Endothelial cell of umbilical vein (primary cell): ENCODE measurements at regions not wholly inside any gene's neighbourhood (a gene's known extent, or its start where the extent isn't known, plus 50 kb on each side); places are given as distances from the start of the nearest gene placed in this dataset.

ENCODE experiments used
- BruUV-seq: library from RNA; stranded (reverse); fragments of 400-500 nt; replicated peaks from 2 replicates; lab custom pipeline; 2021; lab: Mats Ljungman, UMichigan
- CTCF ChIA-PET: fragments of 300-600, 350-600 bp; sonication (Branson Sonifier 250); formaldehyde crosslinking; loops from one replicate; lab custom pipeline; 2021; ENCODE audit warnings: antibody characterized with exemption, inconsistent platforms; lab: Charles Lee
- POLR2A ChIA-PET: fragments of 300-600, 350-600 bp; sonication (Branson Sonifier 250); formaldehyde crosslinking; loops from one replicate; lab custom pipeline; 2021; ENCODE audit warnings: antibody characterized with exemption, inconsistent platforms; lab: Charles Lee
- DNase-seq: peaks from one replicate; pipeline ENCODE4 v3.0.0-alpha.2; 2011; ENCODE audit warnings: low read depth, low spot score
- FAIRE-seq: peaks from 2 replicates; lab custom pipeline; 2011; peaks lifted over from hg19 to GRCh38; lab: Jason Lieb, UNC
- H2AFZ ChIP-seq: 2 replicates; pipeline ENCODE4 v1.6.0; 2012; ENCODE audit warnings: low read depth, low read length, control low read depth, inconsistent platforms
- H3K27ac ChIP-seq: 2 replicates; pipeline ENCODE4 v1.5.1; 2011; ENCODE audit warnings: low read depth, mild to moderate bottlenecking, control low read depth, low read length, moderate library complexity; ENCODE audit not compliant: insufficient read depth
- H3K27me3 ChIP-seq, 2 experiments: 2 replicates each; pipeline versions ENCODE4 v1.6.0 to v1.6.1; 2011; ENCODE audit warnings: low read length in 2 of 2, mixed read lengths in 1 of 2; ENCODE audit not compliant: control insufficient read depth in 2 of 2, insufficient read depth in 2 of 2
- H3K36me3 ChIP-seq, 2 experiments: 2 replicates in 1 of 2; 3 replicates in 1 of 2; pipeline ENCODE4 v1.5.1; 2011; ENCODE audit warnings: low read length in 2 of 2, mild to moderate bottlenecking in 1 of 2, moderate library complexity in 1 of 2; ENCODE audit not compliant: control insufficient read depth in 2 of 2, insufficient read depth in 2 of 2; ENCODE audit errors: extremely low read depth in 1 of 2
- H3K4me1 ChIP-seq: 3 replicates; pipeline ENCODE4 v1.5.1; 2011; ENCODE audit warnings: mild to moderate bottlenecking, low read length; ENCODE audit not compliant: control insufficient read depth, insufficient read depth; ENCODE audit errors: extremely low read depth
- H3K4me2 ChIP-seq: 2 replicates; pipeline ENCODE4 v1.6.1; 2011; ENCODE audit warnings: low read length, control low read depth, mixed read lengths; ENCODE audit not compliant: insufficient read depth
- H3K4me3 ChIP-seq, 3 experiments: fragments of 200-600 bp in 1 of 3; sonication (generic), shearing (Covaris generic) in 1 of 3; replicated peaks in 1 of 3; 2 replicates each; pipeline ENCODE4 v1.5.1; 2011 to 2016; ENCODE audit warnings: control low read depth in 3 of 3, low read length in 3 of 3, mild to moderate bottlenecking in 2 of 3, inconsistent platforms in 1 of 3, low read depth in 1 of 3, moderate library complexity in 1 of 3; ENCODE audit not compliant: insufficient read depth in 1 of 3
- H3K79me2 ChIP-seq: 2 replicates; pipeline ENCODE4 v1.6.0; 2012; ENCODE audit warnings: low read length, inconsistent platforms; ENCODE audit not compliant: control insufficient read depth, insufficient read depth
- H3K9ac ChIP-seq: replicated peaks from 2 replicates; pipeline ENCODE3; 2011; ENCODE audit warnings: low read length, control low read depth; ENCODE audit not compliant: insufficient read depth; ENCODE audit errors: extremely low read depth
- H3K9me1 ChIP-seq: replicated peaks from 3 replicates; pipeline ENCODE4 v1.6.0; 2011; ENCODE audit warnings: mild to moderate bottlenecking, low read length; ENCODE audit not compliant: control insufficient read depth, insufficient read depth; ENCODE audit errors: extremely low read depth
- H3K9me3 ChIP-seq: replicated peaks from 2 replicates; pipeline ENCODE4 v1.5.1; 2012; ENCODE audit warnings: low read length, inconsistent platforms; ENCODE audit not compliant: control insufficient read depth, insufficient read depth
- H4K20me1 ChIP-seq: replicated peaks from 2 replicates; pipeline ENCODE3; 2011; ENCODE audit warnings: mild to moderate bottlenecking, low read length; ENCODE audit not compliant: control insufficient read depth, insufficient read depth; ENCODE audit errors: extremely low read depth
- CTCF ChIP-seq, 2 donors: IDR thresholded peaks; 1 replicate in 1 of 2; 2 replicates in 1 of 2; pipeline ENCODE4 v1.5.1; 2011; ENCODE audit warnings: low read length in 2 of 2, mild to moderate bottlenecking in 2 of 2, moderate library complexity in 2 of 2, control low read depth in 1 of 2, inconsistent platforms in 1 of 2, low read depth in 1 of 2; ENCODE audit not compliant: insufficient read depth in 1 of 2; ENCODE audit errors: extremely low read depth in 1 of 2
- EZH2 ChIP-seq: IDR thresholded peaks from 2 replicates; pipeline ENCODE4 v1.6.1; 2012; ENCODE audit warnings: borderline replicate concordance, low read depth, mild to moderate bottlenecking, moderate library complexity, low read length, inconsistent platforms; ENCODE audit not compliant: severe bottlenecking
- FOS ChIP-seq: IDR thresholded peaks from 2 replicates; pipeline ENCODE4 v1.6.1; 2011; ENCODE audit warnings: mild to moderate bottlenecking, low read length, moderate library complexity, borderline replicate concordance; ENCODE audit not compliant: insufficient read depth
- GATA2 ChIP-seq: IDR thresholded peaks from 2 replicates; pipeline ENCODE4 v1.7.0; 2011; ENCODE audit warnings: low read depth, mild to moderate bottlenecking, moderate library complexity, mixed read lengths, low read length; ENCODE audit not compliant: insufficient read length, insufficient read depth
- JUN ChIP-seq: IDR thresholded peaks from 2 replicates; pipeline ENCODE4 v1.6.1; 2011; ENCODE audit warnings: borderline replicate concordance, low read depth; ENCODE audit not compliant: insufficient read length, insufficient read depth
- MAX ChIP-seq: IDR thresholded peaks from 2 replicates; pipeline ENCODE4 v1.6.1; 2011; ENCODE audit not compliant: insufficient read depth, insufficient read length
- MYC ChIP-seq: IDR thresholded peaks from one replicate; pipeline ENCODE4 v1.6.1; 2011; ENCODE audit warnings: mild to moderate bottlenecking, low read depth, low read length
- POLR2A ChIP-seq: IDR thresholded peaks from 2 replicates; pipeline ENCODE4 v1.6.1; 2012; ENCODE audit warnings: low read depth, mild to moderate bottlenecking, control low read depth, low read length
- POLR2AphosphoS5 ChIP-seq: IDR thresholded peaks from 2 replicates; pipeline ENCODE4 v1.6.1; 2012; ENCODE audit warnings: low read depth, mild to moderate bottlenecking, control low read depth, low read length, moderate library complexity; ENCODE audit not compliant: insufficient read depth
- dilution Hi-C: fragments of 300-500 bp; cut with MboI; formaldehyde crosslinking; loops from one replicate; pipeline ENCODE4 v1.15.0; 2019; ENCODE audit warnings: low sequenced_read_pairs; ENCODE audit not compliant: extremely low pct_ligation_motif_present
- intact Hi-C: fragments of 100-400 bp; cut with micrococcal nuclease; formaldehyde crosslinking; loops from one replicate; pipeline ENCODE4 v1.10.0; 2022

DNA sequence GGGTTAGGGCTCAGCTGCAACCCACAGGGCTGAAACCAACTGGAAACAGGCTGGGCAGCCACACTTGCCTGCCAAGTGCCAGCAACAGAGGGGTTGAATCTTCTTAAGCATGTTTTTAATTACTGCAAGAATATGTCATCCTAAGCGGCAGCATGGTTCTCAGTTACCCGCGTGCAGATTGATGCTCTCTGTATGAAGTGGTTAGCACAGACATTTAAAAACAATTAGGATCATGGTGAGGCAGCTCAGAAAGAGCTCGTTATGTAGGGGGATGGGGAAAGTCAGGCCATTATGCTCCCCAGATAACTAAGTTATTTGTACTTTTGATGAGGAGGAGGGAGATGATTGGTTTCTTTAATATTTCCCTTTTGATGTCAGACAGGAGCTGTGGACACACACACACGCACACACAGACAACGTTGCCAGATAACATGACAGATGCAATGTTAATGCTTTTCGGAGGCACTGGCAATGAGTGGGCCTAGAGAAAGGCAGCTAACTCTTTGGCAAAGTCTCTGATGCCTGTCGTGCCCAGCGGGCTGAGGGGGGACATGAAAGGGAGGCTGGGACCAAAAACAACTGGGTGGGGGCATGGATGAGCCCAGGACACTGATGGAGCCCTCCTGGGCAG is 389.7 kb downstream of the NXPE2 start:
- Histone ChIP-seq H3K4me3 (no peak overlapping the region), H3K4me2 (no peak overlapping the region), H3K27ac (no peak overlapping the region), H2AFZ (no peak overlapping the region), H3K9me1 (no peaks in the 10 kb centered on the region), H4K20me1 (no peaks in the 10 kb centered on the region), H3K79me2 (no peaks in the 10 kb centered on the region), H3K9ac (no peak overlapping the region), H3K4me1 (no peaks in the 10 kb centered on the region), H3K36me3 (no peaks in the 10 kb centered on the region), H3K9me3 (peaks cover 8% of the 10 kb centered on the region), H3K27me3 (no peaks in the 10 kb centered on the region)
- intact Hi-C loops (no loop called here), dilution Hi-C loops (no loop called here)
- no peak for FAIRE-seq
- POLR2A ChIA-PET: no interaction called here
- TF ChIP-seq EZH2 (no peak), POLR2AphosphoS5 (no peak), FOS (no peak), GATA2 (no peak), POLR2A (no peak), MAX (no peak), CTCF (IDR thresholded peaks at IDR 0.05; ENCODE audit: extremely low read depth in 1 of 2, insufficient read depth in 1 of 2, low read depth in 1 of 2, low read length in 2 of 2) (no peak), MYC (no peak), JUN (no peak)
- CTCF ChIA-PET: interaction anchor here (0.6 kb wide), 1 partner anchor 829 kb away, joined by 3 read pairs; no protein-coding TSS in a partner anchor
- no peak for DNase-seq
- BruUV-seq: no TSS peak
